HG03175 (cell line): ENCODE measurements at regions not wholly inside any gene's neighbourhood (a gene's known extent, or its start where the extent isn't known, plus 50 kb on each side); places are given as distances from the start of the nearest gene placed in this dataset.
"Not testable (repeated sequence)": the region's sequence is repeated elsewhere in the genome, so short reads cannot be mapped to it uniquely, and the experiment has no call there.

ENCODE experiments used
- ATAC-seq: cut with Tn5 transposase; IDR thresholded peaks from one replicate; pipeline ENCODE4 v1.9.1; 2021; ENCODE audit warnings: mild to moderate bottlenecking, moderate library complexity; ENCODE audit not compliant: unreplicated experiment

- no peak for ATAC-seq
Observed at GRCh38 chr7:153401795-153402720, 642.5 kb downstream of the ACTR3B start.

- ATAC-seq = no peak
Observed at GRCh38 chr7:153402721-153403541, 643.4 kb downstream of the ACTR3B start.

GRCh38 chr7:153404124-153404523, 644.6 kb downstream of the ACTR3B start:
- no peak for ATAC-seq

- no peak for ATAC-seq
Observed at GRCh38 chr7:153404781-153405279, 645.3 kb downstream of the ACTR3B start.

DNA sequence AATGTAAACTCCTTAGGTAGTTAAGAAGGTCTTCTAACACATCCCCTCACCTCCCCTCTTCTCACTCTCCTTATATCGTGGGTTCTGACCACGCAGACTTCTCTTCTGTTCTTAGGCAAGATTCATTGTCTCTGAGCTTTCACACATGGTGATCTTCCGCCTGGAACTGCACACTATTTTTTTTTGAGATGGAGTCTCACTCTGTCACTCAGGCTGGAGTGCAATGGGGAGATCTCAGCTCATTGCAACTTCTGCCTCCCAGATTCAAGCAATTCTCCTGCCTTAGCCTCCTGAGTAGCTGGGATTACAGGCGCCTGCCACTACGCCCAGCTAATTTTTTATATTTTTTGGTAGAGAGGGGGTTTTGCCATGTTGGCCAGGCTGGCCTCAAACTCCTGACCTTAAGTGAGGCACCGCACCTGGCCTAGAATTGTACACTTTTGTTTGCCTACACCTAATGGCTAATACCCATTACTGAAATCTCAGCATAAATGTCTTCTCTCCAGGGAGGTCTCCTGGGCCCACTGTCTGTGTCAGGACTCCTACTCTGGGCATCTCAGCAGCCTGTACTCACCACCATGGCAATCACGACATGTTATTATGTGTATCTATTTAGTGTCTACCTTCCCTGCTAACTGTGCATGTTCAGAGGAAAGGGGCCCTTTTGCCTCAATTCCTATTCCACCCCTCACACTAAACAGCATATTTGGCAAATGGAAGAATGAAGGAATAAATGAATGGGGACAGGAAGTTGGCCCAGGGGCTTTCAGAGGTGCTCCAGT, 646.3 kb upstream of the DPP6 start:
- no peak for ATAC-seq

DNA sequence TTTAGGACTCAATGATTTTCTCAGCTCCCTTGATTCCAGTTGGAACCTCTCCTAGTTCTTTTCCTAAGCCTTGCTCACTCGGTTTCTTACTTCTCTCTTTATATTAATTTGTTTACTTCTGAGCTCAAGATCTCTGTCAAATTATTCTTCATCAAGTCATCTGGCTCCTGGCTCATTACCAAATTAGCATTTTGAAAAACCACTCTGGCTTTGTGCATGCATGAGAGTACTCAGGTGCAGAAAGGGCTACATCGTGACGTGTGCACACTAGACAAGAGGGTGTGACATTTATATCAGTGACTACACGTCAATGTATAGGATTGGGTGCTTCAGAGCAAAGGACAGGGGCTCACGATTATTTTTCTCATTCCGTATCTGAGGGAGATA, 645.7 kb upstream of the DPP6 start:
- no peak for ATAC-seq

- no peak for ATAC-seq
Observed at GRCh38 chr7:153407291-153408046, 644.7 kb upstream of the DPP6 start.

GRCh38 chr7:153408360-153409335, 643.5 kb upstream of the DPP6 start:
- ATAC-seq = no peak

DNA sequence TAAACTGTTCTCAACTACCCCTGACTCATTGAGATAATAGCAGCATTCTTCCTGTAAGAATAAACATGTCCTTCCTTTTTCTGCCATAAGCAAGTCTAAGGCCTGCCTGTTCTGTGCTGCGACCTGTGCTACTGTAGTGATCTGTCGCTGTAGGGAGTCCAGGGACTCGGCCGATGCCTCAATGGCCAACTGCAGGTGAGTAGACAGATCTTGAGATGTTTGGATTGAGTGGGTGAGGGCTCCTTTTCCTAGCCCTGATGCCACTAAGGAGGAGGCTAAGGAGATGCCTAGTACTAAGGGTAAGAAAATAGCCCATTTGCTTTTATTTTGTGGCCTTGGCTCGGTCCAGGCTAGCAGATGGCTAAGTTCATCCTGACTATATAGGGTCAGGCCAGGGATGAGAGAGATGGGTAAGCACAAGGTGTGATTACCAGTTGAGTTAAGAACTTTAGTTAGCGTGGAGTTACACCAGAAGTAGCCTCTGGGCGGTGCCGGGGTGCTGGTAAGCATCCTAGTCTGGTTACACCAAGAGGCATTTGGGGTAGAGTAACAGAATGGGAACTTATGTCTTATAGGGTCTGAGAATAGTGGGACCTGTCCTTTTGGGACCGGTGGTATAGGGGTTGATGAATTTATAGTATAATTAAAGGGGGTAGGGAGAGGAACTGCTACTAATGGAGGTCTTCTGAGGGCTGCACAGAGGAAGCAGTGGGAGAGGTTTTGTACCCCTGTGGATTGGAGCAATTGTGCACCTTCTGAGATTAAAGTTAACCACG, 642.4 kb upstream of the DPP6 start:
- ATAC-seq = not testable (repeated sequence)

GRCh38 chr7:153410997-153411642, 641.1 kb upstream of the DPP6 start:
- not testable (repeated sequence) for ATAC-seq

- not testable (repeated sequence) for ATAC-seq
Observed at GRCh38 chr7:153412114-153412823, 639.9 kb upstream of the DPP6 start.

DNA sequence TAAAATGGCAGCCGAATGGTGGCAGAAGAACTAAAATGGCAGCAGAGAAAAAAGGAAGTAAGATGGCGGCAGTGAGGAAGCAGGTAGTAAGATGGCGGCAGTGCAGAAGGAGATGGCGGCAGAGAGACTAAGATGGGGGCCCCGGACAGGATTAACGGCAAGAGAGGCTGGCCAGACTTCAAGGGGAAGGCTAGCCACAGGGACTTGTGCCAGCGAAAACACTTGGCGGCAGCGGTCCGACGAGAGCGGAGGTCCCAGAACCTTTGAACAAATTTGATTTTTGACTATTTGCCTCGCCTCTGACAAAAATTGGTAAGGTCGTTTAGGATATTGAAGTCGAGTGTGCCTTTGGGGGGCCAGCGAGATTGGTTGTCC, 639.4 kb upstream of the DPP6 start:
- ATAC-seq = not testable (repeated sequence)

- no peak for ATAC-seq
Observed at GRCh38 chr7:153413199-153413539, 639.0 kb upstream of the DPP6 start.

DNA sequence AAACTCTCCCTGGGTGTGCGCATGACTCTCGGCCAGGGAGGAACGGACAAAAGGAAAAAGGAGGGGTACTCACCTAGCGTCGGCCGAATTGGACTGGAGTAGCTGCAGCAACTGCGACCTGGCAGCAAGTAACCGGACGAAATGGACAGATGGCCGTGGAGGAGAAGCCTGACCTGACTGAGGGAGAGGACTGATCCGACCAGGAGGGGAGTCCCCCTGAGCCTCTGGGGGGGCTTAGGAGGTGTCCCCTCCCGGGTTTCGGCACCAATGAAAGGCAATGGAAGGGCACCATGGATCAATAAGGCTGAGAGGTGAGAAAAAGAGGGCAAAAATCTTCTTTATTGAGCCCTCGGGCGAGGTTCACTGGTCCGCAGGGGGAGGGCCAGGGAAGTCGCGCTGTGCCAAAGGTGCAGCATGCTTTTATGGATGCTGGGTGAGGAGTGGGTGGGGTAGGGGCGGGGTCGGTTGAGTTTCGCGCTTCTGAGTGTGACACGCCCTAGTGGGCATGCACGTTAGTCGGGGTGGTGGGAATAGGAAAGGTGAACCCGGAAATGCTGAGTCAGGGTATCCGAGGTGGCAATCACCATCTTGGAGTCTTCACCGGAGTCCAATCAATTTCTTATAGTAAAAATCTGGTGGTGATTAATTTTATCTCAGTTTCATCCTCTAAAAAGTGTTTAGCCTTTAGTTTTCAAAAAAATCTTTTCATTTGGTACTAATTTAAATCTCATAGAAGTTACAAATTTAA, 638.5 kb upstream of the DPP6 start:
- ATAC-seq = no peak

GRCh38 chr7:153414288-153414629, 637.9 kb upstream of the DPP6 start:
- ATAC-seq = no peak

DNA sequence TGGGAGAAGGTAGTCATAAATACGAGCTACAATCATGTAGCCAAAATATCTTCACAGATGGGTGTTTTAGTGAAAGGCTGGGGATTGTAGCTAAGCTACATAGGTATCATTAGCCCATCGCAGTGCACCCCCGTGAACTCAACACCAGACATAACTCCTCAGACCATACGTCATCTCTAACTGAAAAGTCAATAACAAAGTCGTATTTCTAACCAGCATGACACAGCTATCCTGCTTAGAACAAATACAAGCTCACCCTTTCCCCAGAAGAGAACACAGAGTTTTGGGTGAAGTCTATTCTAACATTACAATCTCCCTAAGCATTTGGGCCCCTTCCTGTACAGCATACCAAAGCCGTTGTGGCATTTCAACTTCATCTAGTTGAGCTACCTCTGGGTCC, 636.6 kb upstream of the DPP6 start:
- no peak for ATAC-seq
